Spleen (tissue), 7 donors: ENCODE measurements at regions not wholly inside any gene's neighbourhood (a gene's known extent, or its start where the extent isn't known, plus 50 kb on each side); places are given as distances from the start of the nearest gene placed in this dataset.
"Not testable (repeated sequence)": the region's sequence is repeated elsewhere in the genome, so short reads cannot be mapped to it uniquely, and the experiment has no call there.

Experiments used
- POLR2A ChIP-seq, 3 donors: fragments of 450-650 bp; IDR thresholded peaks; one replicate each; pipeline ENCODE4 v1.5.1; 2017; ENCODE audit warnings: antibody characterized with exemption in 3 of 3, mild to moderate bottlenecking in 1 of 3
- TF ChIP-seq, protein P1 (sequence below), 11 experiments: fragments of 200-600 bp in 7 of 11; fragments of 450-650 bp in 4 of 11; sonication (generic) in 4 of 11; IDR thresholded peaks in 8 of 11; conservative IDR thresholded peaks in 3 of 11; 1 replicate in 7 of 11; 2 replicates in 4 of 11; pipeline versions ENCODE4 v1.4.0 to v1.8.0; 2016 to 2021; ENCODE audit warnings: antibody characterized with exemption in 11 of 11, inconsistent platforms in 4 of 11, mild to moderate bottlenecking in 1 of 11
- donor health status: DM: no; HTN: no; CAD: no; lungs with moderate emphysema.
- donor health status: DM: no; HTN: no; CAD: no.
- donor health status: DM: no; HTN: no; CAD: no.

DNA sequence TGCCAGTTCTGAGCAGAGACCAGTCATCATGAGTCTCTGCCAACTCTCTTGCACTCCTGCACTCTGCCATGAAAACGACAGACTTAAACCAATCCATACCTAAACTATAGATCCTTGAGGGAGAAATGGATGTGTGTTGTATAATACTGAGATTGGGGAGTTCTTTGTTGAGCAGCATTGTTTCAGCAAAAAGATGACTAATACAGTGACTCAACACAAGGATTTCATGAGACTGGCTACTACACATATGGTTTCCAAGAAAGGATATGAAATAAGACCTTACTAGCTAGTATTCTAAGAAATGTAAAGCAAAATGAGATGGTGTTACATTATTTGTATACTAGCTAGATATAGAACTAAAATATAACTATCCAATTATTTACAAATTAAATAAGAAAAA, 53.5 kb upstream of the SEC22B start:
- TF ChIP-seq, protein P1, sequence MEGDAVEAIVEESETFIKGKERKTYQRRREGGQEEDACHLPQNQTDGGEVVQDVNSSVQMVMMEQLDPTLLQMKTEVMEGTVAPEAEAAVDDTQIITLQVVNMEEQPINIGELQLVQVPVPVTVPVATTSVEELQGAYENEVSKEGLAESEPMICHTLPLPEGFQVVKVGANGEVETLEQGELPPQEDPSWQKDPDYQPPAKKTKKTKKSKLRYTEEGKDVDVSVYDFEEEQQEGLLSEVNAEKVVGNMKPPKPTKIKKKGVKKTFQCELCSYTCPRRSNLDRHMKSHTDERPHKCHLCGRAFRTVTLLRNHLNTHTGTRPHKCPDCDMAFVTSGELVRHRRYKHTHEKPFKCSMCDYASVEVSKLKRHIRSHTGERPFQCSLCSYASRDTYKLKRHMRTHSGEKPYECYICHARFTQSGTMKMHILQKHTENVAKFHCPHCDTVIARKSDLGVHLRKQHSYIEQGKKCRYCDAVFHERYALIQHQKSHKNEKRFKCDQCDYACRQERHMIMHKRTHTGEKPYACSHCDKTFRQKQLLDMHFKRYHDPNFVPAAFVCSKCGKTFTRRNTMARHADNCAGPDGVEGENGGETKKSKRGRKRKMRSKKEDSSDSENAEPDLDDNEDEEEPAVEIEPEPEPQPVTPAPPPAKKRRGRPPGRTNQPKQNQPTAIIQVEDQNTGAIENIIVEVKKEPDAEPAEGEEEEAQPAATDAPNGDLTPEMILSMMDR (IDR thresholded peaks at IDR 0.05 in 8 of 11, conservative IDR thresholded peaks at IDR 0.05 in 3 of 11), result not testable (repeated sequence)
- TF ChIP-seq POLR2A (IDR thresholded peaks at IDR 0.05), result not testable (repeated sequence)
